Body of pancreas (tissue), 4 donors: ENCODE measurements at regions not wholly inside any gene's neighbourhood (a gene's known extent, or its start where the extent isn't known, plus 50 kb on each side); places are given as distances from the start of the nearest gene placed in this dataset.

Source experiments
- ATAC-seq: fragments of 150-250 bp; one replicate; pipeline ENCODE4 v1.9.1; 2016
- DNase-seq, 4 donors: peaks; one replicate each; pipeline ENCODE4 v3.0.0-alpha.2; 2019
- H3K27ac ChIP-seq, 4 donors: fragments of 200-600 bp; sonication (generic); 1 replicate in 3 of 4; 2 replicates in 1 of 4; pipeline versions ENCODE4 v1.5.1 to v1.6.1; 2016 to 2019; ENCODE audit warnings: mild to moderate bottlenecking in 1 of 4, mixed read lengths in 1 of 4, moderate library complexity in 1 of 4
- H3K27me3 ChIP-seq, 2 donors: fragments of 200-600 bp; sonication (generic); one replicate each; pipeline ENCODE4 v1.6.0; 2016; ENCODE audit warnings: mild to moderate bottlenecking in 1 of 2
- H3K36me3 ChIP-seq, 2 donors: fragments of 200-600 bp; sonication (generic); replicated peaks in 1 of 2; 2 replicates each; pipeline ENCODE4 v1.5.1; 2016; ENCODE audit warnings: low read depth in 2 of 2; ENCODE audit not compliant: insufficient read depth in 1 of 2
- H3K4me1 ChIP-seq: fragments of 200-600 bp; sonication (generic); one replicate; pipeline ENCODE4 v1.6.0; 2016
- H3K4me3 ChIP-seq, 2 donors: fragments of 200-600 bp; sonication (generic); 1 replicate in 1 of 2; 2 replicates in 1 of 2; pipeline ENCODE4 v1.5.1; 2016 to 2019
- H3K9me3 ChIP-seq, 3 donors: fragments of 200-600 bp; sonication (generic); 1 replicate in 2 of 3; 2 replicates in 1 of 3; pipeline ENCODE4 v1.5.1; 2016
- CTCF ChIP-seq, 7 experiments: fragments of 450-650 bp in 4 of 7; fragments of 200-600 bp in 3 of 7; sonication (generic) in 3 of 7; IDR thresholded peaks; one replicate each; pipeline ENCODE4 v1.5.1; 2016 to 2019; ENCODE audit warnings: antibody characterized with exemption in 7 of 7
- POLR2A ChIP-seq, 3 donors: fragments of 450-650 bp; IDR thresholded peaks; one replicate each; pipeline ENCODE4 v1.6.1; 2016; ENCODE audit warnings: antibody characterized with exemption in 3 of 3, mild to moderate bottlenecking in 2 of 3
- WGBS, 2 donors: methylation state at CpG; one replicate each; pipeline ENCODE4 v1.1.5; 2017; 5-methylcytosine and 5-hydroxymethylcytosine counted together
- intact Hi-C: fragments of 100-400 bp; cut with DNase I; formaldehyde crosslinking; loops from one replicate; pipeline ENCODE4 v1.15.1; 2023

GRCh38 chr20:59404749-59405148, 104.3 kb downstream of the EDN3 start:
- TF ChIP-seq POLR2A (IDR thresholded peaks at IDR 0.05) (no peak), CTCF (IDR thresholded peaks at IDR 0.05) (no peak)
- H3K4me1 ChIP-seq, result peaks cover 18% of the 10 kb centered on the region
- intact Hi-C loops, result loop anchor here (5.0 to 10.0 kb wide), 2 partner anchors 317 to 540 kb away; no protein-coding TSS in a partner anchor
- no peak for DNase-seq
- 36 to 45% methylated on average over 12 of the region's 12 CpGs for WGBS, 2 donors
- H3K4me3 ChIP-seq, result no peak overlapping the region
- H3K9me3 ChIP-seq, result no peaks in the 10 kb centered on the region
- H3K36me3 ChIP-seq, result no peaks in the 10 kb centered on the region
- peaks cover 0 to 4% of the 10 kb centered on the region in 2 donors for H3K27me3 ChIP-seq
- H3K27ac ChIP-seq, result no peak overlapping the region
- no peak for ATAC-seq

- no peak for TF ChIP-seq POLR2A (IDR thresholded peaks at IDR 0.05)
- no peak for TF ChIP-seq CTCF (IDR thresholded peaks at IDR 0.05)
- Histone ChIP-seq H3K36me3 (no peaks in the 10 kb centered on the region), H3K27me3 (peaks cover 0 to 4% of the 10 kb centered on the region in 2 donors), H3K4me1 (peaks cover 18% of the 10 kb centered on the region), H3K27ac (no peak overlapping the region), H3K9me3 (no peaks in the 10 kb centered on the region), H3K4me3 (no peak overlapping the region)
- intact Hi-C loops, result loop anchor here (5.0 to 10.0 kb wide), 2 partner anchors 318 to 541 kb away; no protein-coding TSS in a partner anchor
- ATAC-seq (no peak), DNase-seq (no peak)
- WGBS, 2 donors, result 46 to 49% methylated on average over 15 of the region's 15 CpGs
Measured at GRCh38 chr20:59405226-59406200, 105.1 kb downstream of the EDN3 start.

DNA sequence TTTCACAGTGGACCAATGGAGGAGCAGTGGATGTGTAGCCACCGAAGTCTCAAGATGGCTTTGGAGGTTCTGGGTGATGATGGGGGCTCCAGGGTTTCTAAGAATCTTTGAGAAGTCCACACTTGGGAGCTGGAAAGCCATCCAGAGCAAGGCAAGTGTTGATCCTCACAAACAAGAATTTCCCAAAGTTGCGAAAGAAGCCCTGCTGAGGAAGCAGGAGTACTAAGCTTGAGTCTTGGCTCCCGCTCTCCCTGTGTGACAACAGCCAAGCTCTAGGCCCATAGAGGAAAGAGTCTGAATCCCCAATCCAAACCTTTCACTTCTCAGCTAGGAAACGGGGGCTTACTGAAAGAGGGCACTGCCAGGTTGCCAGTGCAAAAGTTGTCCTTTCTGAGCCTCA, 106.0 kb downstream of the EDN3 start:
- intact Hi-C loops, result loop anchor here (5.0 to 10.0 kb wide), 2 partner anchors 319 to 542 kb away; no protein-coding TSS in a partner anchor
- DNase-seq (no peak), ATAC-seq (no peak)
- Histone ChIP-seq H3K4me3 (no peak overlapping the region), H3K27me3 (peaks cover 0 to 4% of the 10 kb centered on the region in 2 donors), H3K4me1 (peaks cover 18% of the 10 kb centered on the region), H3K9me3 (no peaks in the 10 kb centered on the region), H3K36me3 (no peaks in the 10 kb centered on the region), H3K27ac (no peak overlapping the region)
- WGBS, 2 donors, result 68 to 71% methylated on average over 4 of the region's 4 CpGs
- TF ChIP-seq POLR2A (IDR thresholded peaks at IDR 0.05) (no peak), CTCF (IDR thresholded peaks at IDR 0.05) (no peak)

DNA sequence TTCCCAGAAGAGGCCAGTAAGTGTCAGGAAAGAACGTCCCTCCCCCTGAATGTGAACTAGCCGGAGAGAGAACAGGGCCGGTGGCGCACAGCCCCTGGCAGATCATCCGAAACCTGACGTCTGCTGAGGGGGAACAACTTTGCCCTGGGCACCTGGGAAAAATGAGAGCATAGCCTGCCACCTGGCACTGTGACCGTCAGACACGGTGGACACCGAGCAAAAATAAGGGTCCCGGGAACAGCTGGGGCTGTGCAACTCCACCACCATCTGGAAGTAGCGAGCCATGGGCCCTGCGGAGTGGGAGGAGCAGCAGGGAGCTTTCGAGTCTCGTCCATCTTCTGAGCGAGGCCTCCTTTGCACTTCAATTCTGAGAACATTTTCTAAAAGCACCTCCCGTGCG, 110.8 kb downstream of the EDN3 start:
- Histone ChIP-seq H3K4me1 (no peaks in the 10 kb centered on the region), H3K36me3 (no peaks in the 10 kb centered on the region), H3K27ac (no peak overlapping the region), H3K4me3 (no peak overlapping the region), H3K9me3 (no peaks in the 10 kb centered on the region), H3K27me3 (no peaks in the 10 kb centered on the region)
- TF ChIP-seq CTCF (IDR thresholded peaks at IDR 0.05), result no peak
- no peak for TF ChIP-seq POLR2A (IDR thresholded peaks at IDR 0.05)
- intact Hi-C loops, result no loop called here
- WGBS, 2 donors, result 57 to 63% methylated on average over 15 to 17 of the region's 17 CpGs
- no peak for DNase-seq
- no peak for ATAC-seq
